ENCODE measurements at regions not wholly inside any gene's neighbourhood (a gene's known extent, or its start where the extent isn't known, plus 50 kb on each side); places are given as distances from the start of the nearest gene placed in this dataset.
A peak's percentile ranks its signal among the peaks of the same experiment; 100 is the strongest.

GRCh38 chr16:88151129-88151499 lies 199.9 kb downstream of the BANP start (continued):
- TF ChIP-seq ZNF584 (CRISPR knock-in tag; IDR thresholded peaks at IDR 0.05; ENCODE audit: low read depth) (0 out of 2 replicates have a peak, but pooled peaks have one; percentile 58), GABPB1 (CRISPR knock-in tag; IDR thresholded peaks at IDR 0.05) (0 out of 2 replicates have a peak, but pooled peaks have one; percentile 16), NFE2 (IDR thresholded peaks at IDR 0.05; ENCODE audit: low read depth) (peak; percentile 74), ZBTB11 (CRISPR knock-in tag; IDR thresholded peaks at IDR 0.05) (peak in 1 of 3 experiments; percentile 45; a peak in 1 of 6 replicates), EP400 (IDR thresholded peaks at IDR 0.05) (peak; percentile 39; the same call in 1 of the 2 replicates), NRF1 (conservative IDR thresholded peaks at IDR 0.05 in 1 of 2, IDR thresholded peaks at IDR 0.05 in 1 of 2) (peak in 1 of 2 experiments; percentile 40; a peak in 2 of 4 replicates), ZNF511 (CRISPR knock-in tag; IDR thresholded peaks at IDR 0.05) (0 out of 2 replicates have a peak, but pooled peaks have one; percentile 22), MYC (IDR thresholded peaks at IDR 0.05; ENCODE audit: low read depth, low read length) (peak; percentile 81), MYC (CRISPR knock-in tag; IDR thresholded peaks at IDR 0.05; ENCODE audit: borderline replicate concordance, low read depth) (peak; percentile 71; the same call in 1 of the 2 replicates), DMBX1 (CRISPR knock-in tag; IDR thresholded peaks at IDR 0.05; ENCODE audit: borderline replicate concordance) (peak; percentile 47; the same call in 1 of the 2 replicates)
- TF ChIP-seq, protein P1, sequence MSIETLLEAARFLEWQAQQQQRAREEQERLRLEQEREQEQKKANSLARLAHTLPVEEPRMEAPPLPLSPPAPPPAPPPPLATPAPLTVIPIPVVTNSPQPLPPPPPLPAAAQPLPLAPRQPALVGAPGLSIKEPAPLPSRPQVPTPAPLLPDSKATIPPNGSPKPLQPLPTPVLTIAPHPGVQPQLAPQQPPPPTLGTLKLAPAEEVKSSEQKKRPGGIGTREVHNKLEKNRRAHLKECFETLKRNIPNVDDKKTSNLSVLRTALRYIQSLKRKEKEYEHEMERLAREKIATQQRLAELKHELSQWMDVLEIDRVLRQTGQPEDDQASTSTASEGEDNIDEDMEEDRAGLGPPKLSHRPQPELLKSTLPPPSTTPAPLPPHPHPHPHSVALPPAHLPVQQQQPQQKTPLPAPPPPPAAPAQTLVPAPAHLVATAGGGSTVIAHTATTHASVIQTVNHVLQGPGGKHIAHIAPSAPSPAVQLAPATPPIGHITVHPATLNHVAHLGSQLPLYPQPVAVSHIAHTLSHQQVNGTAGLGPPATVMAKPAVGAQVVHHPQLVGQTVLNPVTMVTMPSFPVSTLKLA (conservative IDR thresholded peaks at IDR 0.05): peak; percentile 55 to 71; a peak in 3 of 4 replicates
- TF ChIP-seq, protein P2, sequence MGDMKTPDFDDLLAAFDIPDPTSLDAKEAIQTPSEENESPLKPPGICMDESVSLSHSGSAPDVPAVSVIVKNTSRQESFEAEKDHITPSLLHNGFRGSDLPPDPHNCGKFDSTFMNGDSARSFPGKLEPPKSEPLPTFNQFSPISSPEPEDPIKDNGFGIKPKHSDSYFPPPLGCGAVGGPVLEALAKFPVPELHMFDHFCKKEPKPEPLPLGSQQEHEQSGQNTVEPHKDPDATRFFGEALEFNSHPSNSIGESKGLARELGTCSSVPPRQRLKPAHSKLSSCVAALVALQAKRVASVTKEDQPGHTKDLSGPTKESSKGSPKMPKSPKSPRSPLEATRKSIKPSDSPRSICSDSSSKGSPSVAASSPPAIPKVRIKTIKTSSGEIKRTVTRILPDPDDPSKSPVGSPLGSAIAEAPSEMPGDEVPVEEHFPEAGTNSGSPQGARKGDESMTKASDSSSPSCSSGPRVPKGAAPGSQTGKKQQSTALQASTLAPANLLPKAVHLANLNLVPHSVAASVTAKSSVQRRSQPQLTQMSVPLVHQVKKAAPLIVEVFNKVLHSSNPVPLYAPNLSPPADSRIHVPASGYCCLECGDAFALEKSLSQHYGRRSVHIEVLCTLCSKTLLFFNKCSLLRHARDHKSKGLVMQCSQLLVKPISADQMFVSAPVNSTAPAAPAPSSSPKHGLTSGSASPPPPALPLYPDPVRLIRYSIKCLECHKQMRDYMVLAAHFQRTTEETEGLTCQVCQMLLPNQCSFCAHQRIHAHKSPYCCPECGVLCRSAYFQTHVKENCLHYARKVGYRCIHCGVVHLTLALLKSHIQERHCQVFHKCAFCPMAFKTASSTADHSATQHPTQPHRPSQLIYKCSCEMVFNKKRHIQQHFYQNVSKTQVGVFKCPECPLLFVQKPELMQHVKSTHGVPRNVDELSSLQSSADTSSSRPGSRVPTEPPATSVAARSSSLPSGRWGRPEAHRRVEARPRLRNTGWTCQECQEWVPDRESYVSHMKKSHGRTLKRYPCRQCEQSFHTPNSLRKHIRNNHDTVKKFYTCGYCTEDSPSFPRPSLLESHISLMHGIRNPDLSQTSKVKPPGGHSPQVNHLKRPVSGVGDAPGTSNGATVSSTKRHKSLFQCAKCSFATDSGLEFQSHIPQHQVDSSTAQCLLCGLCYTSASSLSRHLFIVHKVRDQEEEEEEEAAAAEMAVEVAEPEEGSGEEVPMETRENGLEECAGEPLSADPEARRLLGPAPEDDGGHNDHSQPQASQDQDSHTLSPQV (IDR thresholded peaks at IDR 0.05): peak; percentile 82
- TF ChIP-seq, protein P3, sequence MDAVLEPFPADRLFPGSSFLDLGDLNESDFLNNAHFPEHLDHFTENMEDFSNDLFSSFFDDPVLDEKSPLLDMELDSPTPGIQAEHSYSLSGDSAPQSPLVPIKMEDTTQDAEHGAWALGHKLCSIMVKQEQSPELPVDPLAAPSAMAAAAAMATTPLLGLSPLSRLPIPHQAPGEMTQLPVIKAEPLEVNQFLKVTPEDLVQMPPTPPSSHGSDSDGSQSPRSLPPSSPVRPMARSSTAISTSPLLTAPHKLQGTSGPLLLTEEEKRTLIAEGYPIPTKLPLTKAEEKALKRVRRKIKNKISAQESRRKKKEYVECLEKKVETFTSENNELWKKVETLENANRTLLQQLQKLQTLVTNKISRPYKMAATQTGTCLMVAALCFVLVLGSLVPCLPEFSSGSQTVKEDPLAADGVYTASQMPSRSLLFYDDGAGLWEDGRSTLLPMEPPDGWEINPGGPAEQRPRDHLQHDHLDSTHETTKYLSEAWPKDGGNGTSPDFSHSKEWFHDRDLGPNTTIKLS (IDR thresholded peaks at IDR 0.05; ENCODE audit: borderline replicate concordance, low read depth): peak; percentile 35; the same call in 1 of the 2 replicates

All from K562 (cell line).